Activated CD8-positive, alpha-beta T cell treated with anti-CD3 and anti-CD28 coated beads for 36 hours (primary cell): ENCODE measurements at regions not wholly inside any gene's neighbourhood (a gene's known extent, or its start where the extent isn't known, plus 50 kb on each side); places are given as distances from the start of the nearest gene placed in this dataset.

ENCODE experiments used
- ATAC-seq: fragments of 200-7000 bp; cut with Tn5 transposase; one replicate; pipeline ENCODE4 v1.10.0; 2021; ENCODE audit warnings: mild to moderate bottlenecking, moderate library complexity
- CTCF ChIA-PET: fragments of 350-600 bp; sonication (Branson Sonifier 250); formaldehyde crosslinking; loops from one replicate; lab custom pipeline; 2021; ENCODE audit warnings: antibody characterized with exemption; lab: Charles Lee
- POLR2A ChIA-PET: fragments of 350-600 bp; sonication (Branson Sonifier 250); formaldehyde crosslinking; loops from one replicate; lab custom pipeline; 2021; ENCODE audit warnings: antibody characterized with exemption; lab: Charles Lee
- DNase-seq: peaks from one replicate; pipeline ENCODE4 v3.0.0-alpha.2; 2020
- H3K27ac Mint-ChIP-seq: one replicate; pipeline ENCODE4 v1.8.0; 2021; ENCODE audit warnings: mild to moderate bottlenecking, mixed read lengths
- H3K27me3 Mint-ChIP-seq: one replicate; pipeline ENCODE4 v1.8.0; 2021; ENCODE audit warnings: mixed read lengths
- H3K36me3 Mint-ChIP-seq: one replicate; pipeline ENCODE4 v1.8.0; 2021; ENCODE audit warnings: low read depth, mixed read lengths
- H3K4me1 Mint-ChIP-seq: one replicate; pipeline ENCODE4 v1.8.0; 2021; ENCODE audit warnings: low read depth, mixed read lengths
- H3K4me3 Mint-ChIP-seq: one replicate; pipeline ENCODE4 v1.8.0; 2021; ENCODE audit warnings: mild to moderate bottlenecking, moderate library complexity, mixed read lengths
- H3K9me3 Mint-ChIP-seq: one replicate; pipeline ENCODE4 v1.8.0; 2021; ENCODE audit warnings: mixed read lengths
- intact Hi-C: fragments of 100-400 bp; cut with micrococcal nuclease; formaldehyde crosslinking; loops from one replicate; pipeline ENCODE4 v1.10.0; 2022
- TF ChIP-seq, protein P1 (sequence below): fragments of 200-600 bp; IDR thresholded peaks from one replicate; pipeline ENCODE4 v1.8.0; 2022; ENCODE audit warnings: antibody characterized with exemption, mild to moderate bottlenecking

DNA sequence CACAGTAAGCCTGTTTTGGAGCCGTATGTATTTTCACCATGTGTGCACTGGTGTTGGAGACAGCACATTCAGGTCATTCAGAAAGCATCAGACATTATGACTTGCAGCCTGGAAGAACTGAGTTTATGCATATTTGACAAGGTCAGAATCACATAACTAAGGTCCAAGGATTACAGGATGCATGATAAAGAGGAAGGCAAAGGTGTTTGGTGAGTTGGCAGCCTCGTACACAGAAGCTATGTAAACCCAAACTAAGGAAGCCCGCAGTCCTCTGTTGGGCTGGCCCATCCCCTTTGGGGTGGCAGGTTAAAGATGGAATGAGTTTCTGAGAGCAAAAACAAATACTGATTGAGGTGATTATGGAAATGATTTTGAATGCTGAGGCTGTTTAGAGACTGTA is 218.4 kb downstream of the KTN1 start:
- no peak for ATAC-seq
- TF ChIP-seq, protein P1, sequence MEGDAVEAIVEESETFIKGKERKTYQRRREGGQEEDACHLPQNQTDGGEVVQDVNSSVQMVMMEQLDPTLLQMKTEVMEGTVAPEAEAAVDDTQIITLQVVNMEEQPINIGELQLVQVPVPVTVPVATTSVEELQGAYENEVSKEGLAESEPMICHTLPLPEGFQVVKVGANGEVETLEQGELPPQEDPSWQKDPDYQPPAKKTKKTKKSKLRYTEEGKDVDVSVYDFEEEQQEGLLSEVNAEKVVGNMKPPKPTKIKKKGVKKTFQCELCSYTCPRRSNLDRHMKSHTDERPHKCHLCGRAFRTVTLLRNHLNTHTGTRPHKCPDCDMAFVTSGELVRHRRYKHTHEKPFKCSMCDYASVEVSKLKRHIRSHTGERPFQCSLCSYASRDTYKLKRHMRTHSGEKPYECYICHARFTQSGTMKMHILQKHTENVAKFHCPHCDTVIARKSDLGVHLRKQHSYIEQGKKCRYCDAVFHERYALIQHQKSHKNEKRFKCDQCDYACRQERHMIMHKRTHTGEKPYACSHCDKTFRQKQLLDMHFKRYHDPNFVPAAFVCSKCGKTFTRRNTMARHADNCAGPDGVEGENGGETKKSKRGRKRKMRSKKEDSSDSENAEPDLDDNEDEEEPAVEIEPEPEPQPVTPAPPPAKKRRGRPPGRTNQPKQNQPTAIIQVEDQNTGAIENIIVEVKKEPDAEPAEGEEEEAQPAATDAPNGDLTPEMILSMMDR: no peak
- intact Hi-C loops: no loop called here
- Mint-ChIP-seq H3K36me3 (no peaks in the 10 kb centered on the region), H3K27ac (no peak overlapping the region), H3K4me3 (no peak overlapping the region), H3K9me3 (peaks cover 3% of the 10 kb centered on the region), H3K4me1 (peaks cover 9% of the 10 kb centered on the region), H3K27me3 (no peaks in the 10 kb centered on the region)
- ChIA-PET POLR2A (no interaction called here), CTCF (interaction anchor here (1.1 kb wide), 1 partner anchor 69 kb away, joined by 3 read pairs; no protein-coding TSS in a partner anchor)
- DNase-seq: no peak

DNA sequence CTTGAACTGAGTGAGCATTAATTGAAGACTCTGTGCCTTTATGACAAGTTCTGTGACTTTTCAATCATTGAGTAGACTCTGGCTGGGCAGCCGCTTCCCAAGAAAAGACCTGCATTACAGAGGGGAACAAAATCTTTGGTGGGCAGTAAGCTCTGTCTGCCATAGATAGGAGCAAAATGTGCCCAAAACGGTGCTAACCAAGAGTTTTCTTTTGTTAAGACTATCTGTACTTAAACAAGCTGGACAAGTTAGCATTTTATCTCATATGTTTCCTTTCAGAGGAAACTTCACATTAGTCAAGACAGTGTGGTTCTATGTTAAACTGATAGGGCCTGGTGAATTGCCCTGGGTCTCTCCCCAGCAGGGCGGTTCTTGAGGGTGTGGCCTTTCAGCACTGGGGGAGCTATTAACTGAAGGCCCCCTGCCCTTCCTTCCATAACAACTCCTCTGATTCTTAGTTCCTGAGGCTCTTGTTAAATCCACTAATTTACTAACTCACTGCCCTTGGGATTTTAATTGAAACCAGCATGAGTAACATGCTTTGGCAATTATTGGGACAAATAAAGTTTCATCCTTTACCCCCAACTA is 219.6 kb downstream of the KTN1 start:
- no peaks in the 10 kb centered on the region for H3K27me3 Mint-ChIP-seq
- H3K36me3 Mint-ChIP-seq: no peaks in the 10 kb centered on the region
- DNase-seq: no peak
- H3K4me3 Mint-ChIP-seq: no peak overlapping the region
- H3K9me3 Mint-ChIP-seq: peaks cover 3% of the 10 kb centered on the region
- no peak for ATAC-seq
- TF ChIP-seq, protein P1: no peak
- POLR2A ChIA-PET: no interaction called here
- no peak overlapping the region for H3K27ac Mint-ChIP-seq
- peaks cover 18% of the 10 kb centered on the region for H3K4me1 Mint-ChIP-seq
- CTCF ChIA-PET: no interaction called here
- intact Hi-C loops: no loop called here

DNA sequence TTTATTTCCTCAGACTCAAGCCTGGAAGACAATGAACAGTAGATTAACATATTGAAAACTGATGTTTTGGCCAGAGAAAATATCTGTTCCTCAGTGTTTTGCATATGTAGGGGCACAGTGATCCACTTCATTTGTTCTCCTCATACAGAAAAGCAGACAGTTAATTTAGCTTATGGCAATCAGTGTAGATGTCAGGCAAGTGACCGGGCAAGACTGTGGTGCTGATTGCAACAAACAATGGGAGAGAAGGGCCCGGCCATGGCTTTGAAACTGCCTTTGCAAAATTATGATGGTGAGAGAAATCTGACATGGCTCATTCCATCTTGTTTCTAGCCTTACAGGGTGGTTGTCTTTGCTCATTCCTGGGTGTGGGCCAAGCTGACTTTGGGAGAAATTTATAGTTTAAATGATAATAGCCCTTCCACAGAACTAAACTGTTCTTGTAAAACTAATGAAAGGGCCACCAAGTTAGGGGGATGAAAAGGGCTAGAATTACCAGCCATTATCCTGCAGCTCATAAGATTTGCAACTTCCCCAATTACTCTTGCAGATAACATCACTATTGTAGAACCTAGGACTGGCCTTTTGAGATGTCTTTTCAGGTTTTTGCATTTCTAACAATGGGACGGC is 220.3 kb downstream of the KTN1 start:
- POLR2A ChIA-PET: no interaction called here

DNA sequence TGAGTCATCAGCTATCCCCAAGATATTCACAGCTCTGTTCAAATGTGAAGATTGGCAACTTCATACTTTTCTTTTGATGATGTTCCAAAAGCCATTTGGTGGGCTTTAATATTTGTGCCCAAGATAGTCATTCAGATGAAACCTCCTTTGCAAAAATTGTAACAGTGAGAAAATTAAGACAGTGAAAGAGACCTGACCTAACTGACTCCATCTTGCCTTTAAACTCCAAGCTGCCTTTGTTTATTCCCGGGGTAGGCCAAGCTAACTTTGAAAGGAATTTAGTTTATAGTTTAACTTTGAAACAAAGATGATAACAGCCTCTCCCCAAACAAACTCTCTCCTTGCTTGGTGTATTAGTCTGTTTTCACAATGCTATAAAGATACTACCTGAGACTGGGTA is 221.1 kb downstream of the KTN1 start:
- intact Hi-C loops: no loop called here
- POLR2A ChIA-PET: no interaction called here
- ATAC-seq (no peak), DNase-seq (no peak)
- TF ChIP-seq, protein P1: no peak
- Mint-ChIP-seq H3K27ac (no peak overlapping the region), H3K27me3 (no peaks in the 10 kb centered on the region), H3K4me3 (no peak overlapping the region), H3K9me3 (peaks cover 3% of the 10 kb centered on the region), H3K36me3 (no peaks in the 10 kb centered on the region), H3K4me1 (peaks cover 18% of the 10 kb centered on the region)
- CTCF ChIA-PET: no interaction called here

More for the DNA sequence above, 220.3 kb downstream of the KTN1 start:
- peaks cover 3% of the 10 kb centered on the region for H3K9me3 Mint-ChIP-seq
- H3K36me3 Mint-ChIP-seq: no peaks in the 10 kb centered on the region
- CTCF ChIA-PET: no interaction called here
- no peaks in the 10 kb centered on the region for H3K27me3 Mint-ChIP-seq
- ATAC-seq (no peak), DNase-seq (no peak)
- H3K27ac Mint-ChIP-seq: no peak overlapping the region
- TF ChIP-seq, protein P1: no peak
- intact Hi-C loops: no loop called here
- H3K4me1 Mint-ChIP-seq: peaks cover 18% of the 10 kb centered on the region
- H3K4me3 Mint-ChIP-seq: no peak overlapping the region
